ENCODE measurements at regions not wholly inside any gene's neighbourhood (a gene's known extent, or its start where the extent isn't known, plus 50 kb on each side); places are given as distances from the start of the nearest gene placed in this dataset.

GRCh38 chrX:5756616-5757015 is 472.1 kb downstream of the NLGN4X start:
- no peak for TF ChIP-seq CTCF (IDR thresholded peaks at IDR 0.05; ENCODE audit: insufficient read depth, low read depth, low read length)
- TF ChIP-seq EZH2 (IDR thresholded peaks at IDR 0.05; ENCODE audit: insufficient read depth, low read length) = no peak

Data from astrocyte (in vitro differentiated cells and primary cell).